Gastroesophageal sphincter (tissue), 3 donors: ENCODE measurements at regions not wholly inside any gene's neighbourhood (a gene's known extent, or its start where the extent isn't known, plus 50 kb on each side); places are given as distances from the start of the nearest gene placed in this dataset.

ENCODE experiments used
- EP300 ChIP-seq: sonication (generic); formaldehyde crosslinking; IDR thresholded peaks from one replicate; pipeline ENCODE4 v1.6.1; 2017; ENCODE audit warnings: antibody characterized with exemption, mild to moderate bottlenecking
- POLR2A ChIP-seq, 2 donors: fragments of 450-650 bp; IDR thresholded peaks; one replicate each; pipeline ENCODE4 v1.6.1; 2017; ENCODE audit warnings: antibody characterized with exemption in 2 of 2, mild to moderate bottlenecking in 2 of 2, moderate library complexity in 1 of 2
- TF ChIP-seq, protein P1 (sequence below), 4 experiments: fragments of 200-600 bp in 2 of 4; fragments of 450-650 bp in 2 of 4; sonication (generic) in 1 of 4; IDR thresholded peaks; one replicate each; pipeline ENCODE4 v1.5.1; 2017 to 2019; ENCODE audit warnings: antibody characterized with exemption in 4 of 4, mild to moderate bottlenecking in 2 of 4, moderate library complexity in 2 of 4

GRCh38 chr22:27597703-27598444 is 203.7 kb downstream of the MN1 start:
- no peak for TF ChIP-seq EP300
- no peak for TF ChIP-seq POLR2A (IDR thresholded peaks at IDR 0.05)
- TF ChIP-seq, protein P1, sequence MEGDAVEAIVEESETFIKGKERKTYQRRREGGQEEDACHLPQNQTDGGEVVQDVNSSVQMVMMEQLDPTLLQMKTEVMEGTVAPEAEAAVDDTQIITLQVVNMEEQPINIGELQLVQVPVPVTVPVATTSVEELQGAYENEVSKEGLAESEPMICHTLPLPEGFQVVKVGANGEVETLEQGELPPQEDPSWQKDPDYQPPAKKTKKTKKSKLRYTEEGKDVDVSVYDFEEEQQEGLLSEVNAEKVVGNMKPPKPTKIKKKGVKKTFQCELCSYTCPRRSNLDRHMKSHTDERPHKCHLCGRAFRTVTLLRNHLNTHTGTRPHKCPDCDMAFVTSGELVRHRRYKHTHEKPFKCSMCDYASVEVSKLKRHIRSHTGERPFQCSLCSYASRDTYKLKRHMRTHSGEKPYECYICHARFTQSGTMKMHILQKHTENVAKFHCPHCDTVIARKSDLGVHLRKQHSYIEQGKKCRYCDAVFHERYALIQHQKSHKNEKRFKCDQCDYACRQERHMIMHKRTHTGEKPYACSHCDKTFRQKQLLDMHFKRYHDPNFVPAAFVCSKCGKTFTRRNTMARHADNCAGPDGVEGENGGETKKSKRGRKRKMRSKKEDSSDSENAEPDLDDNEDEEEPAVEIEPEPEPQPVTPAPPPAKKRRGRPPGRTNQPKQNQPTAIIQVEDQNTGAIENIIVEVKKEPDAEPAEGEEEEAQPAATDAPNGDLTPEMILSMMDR (IDR thresholded peaks at IDR 0.05) = no peak
